MM.1S (cell line): ENCODE measurements at regions not wholly inside any gene's neighbourhood (a gene's known extent, or its start where the extent isn't known, plus 50 kb on each side); places are given as distances from the start of the nearest gene placed in this dataset.
"Not testable (repeated sequence)": the region's sequence is repeated elsewhere in the genome, so short reads cannot be mapped to it uniquely, and the experiment has no call there.

Source experiments
- EZH2 ChIP-seq: fragments of 300-600 bp; sonication (generic); optimal IDR thresholded peaks from 2 replicates; pipeline ENCODE3; 2017; ENCODE audit warnings: low read depth, mild to moderate bottlenecking, antibody characterized with exemption, low read length, mixed read lengths
- TF ChIP-seq, protein P1 (sequence below): fragments of 300-600 bp; sonication (generic); IDR thresholded peaks from 2 replicates; pipeline ENCODE4 v1.5.1; 2016; ENCODE audit warnings: antibody characterized with exemption, low read length, mixed read lengths

DNA sequence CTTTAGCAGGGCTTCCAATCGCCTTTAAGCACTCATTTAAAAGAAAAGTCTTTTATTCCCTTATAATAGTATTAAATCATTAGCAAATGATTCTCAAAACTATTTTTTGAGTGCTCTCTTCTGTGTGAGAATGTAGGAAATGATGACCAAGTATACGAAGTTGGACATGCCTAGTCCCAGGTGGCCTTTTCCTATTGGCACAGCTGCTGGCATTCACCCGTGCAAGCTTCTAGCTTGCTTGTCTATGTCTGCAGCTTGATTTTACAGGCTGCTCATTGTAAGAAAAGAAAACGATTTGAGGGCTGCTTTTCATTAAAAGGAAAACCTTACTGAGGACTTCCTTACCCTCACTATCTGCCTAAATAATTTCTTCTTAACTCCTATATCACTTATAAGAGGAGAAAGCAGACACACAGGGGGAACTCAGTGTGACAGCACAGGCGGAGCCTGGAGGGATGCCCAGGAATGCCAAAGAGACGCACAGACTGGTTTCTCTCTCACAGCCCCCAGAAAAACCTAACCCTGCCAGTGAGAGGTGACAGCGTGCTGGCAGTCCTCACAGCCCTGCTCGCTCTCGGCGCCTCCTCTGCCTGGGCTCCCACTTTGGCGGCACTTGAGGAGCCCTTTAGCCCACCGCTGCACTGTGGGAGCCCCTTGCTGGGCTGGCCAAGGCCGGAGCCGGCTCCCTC is 102.7 kb upstream of the ETV6 start:
- TF ChIP-seq EZH2: not testable (repeated sequence)
- TF ChIP-seq, protein P1, sequence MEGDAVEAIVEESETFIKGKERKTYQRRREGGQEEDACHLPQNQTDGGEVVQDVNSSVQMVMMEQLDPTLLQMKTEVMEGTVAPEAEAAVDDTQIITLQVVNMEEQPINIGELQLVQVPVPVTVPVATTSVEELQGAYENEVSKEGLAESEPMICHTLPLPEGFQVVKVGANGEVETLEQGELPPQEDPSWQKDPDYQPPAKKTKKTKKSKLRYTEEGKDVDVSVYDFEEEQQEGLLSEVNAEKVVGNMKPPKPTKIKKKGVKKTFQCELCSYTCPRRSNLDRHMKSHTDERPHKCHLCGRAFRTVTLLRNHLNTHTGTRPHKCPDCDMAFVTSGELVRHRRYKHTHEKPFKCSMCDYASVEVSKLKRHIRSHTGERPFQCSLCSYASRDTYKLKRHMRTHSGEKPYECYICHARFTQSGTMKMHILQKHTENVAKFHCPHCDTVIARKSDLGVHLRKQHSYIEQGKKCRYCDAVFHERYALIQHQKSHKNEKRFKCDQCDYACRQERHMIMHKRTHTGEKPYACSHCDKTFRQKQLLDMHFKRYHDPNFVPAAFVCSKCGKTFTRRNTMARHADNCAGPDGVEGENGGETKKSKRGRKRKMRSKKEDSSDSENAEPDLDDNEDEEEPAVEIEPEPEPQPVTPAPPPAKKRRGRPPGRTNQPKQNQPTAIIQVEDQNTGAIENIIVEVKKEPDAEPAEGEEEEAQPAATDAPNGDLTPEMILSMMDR: not testable (repeated sequence)
